ENCODE measurements at regions not wholly inside any gene's neighbourhood (a gene's known extent, or its start where the extent isn't known, plus 50 kb on each side); places are given as distances from the start of the nearest gene placed in this dataset.
A peak's percentile ranks its signal among the peaks of the same experiment; 100 is the strongest.
"Not testable (repeated sequence)": the region's sequence is repeated elsewhere in the genome, so short reads cannot be mapped to it uniquely, and the experiment has no call there.

- not testable (repeated sequence) for DNase-seq (ENCODE audit: low spot score)
These were observed 180.7 kb upstream of the TMEM196 start for GRCh38 chr7:19954166-19954565.

GRCh38 chr7:19953411-19953810, 180.0 kb upstream of the TMEM196 start:
- not testable (repeated sequence) for DNase-seq (ENCODE audit: low spot score)

- DNase-seq (ENCODE audit: low spot score) = no peak
These were observed 174.7 kb upstream of the TMEM196 start for GRCh38 chr7:19948160-19948559.

- DNase-seq (ENCODE audit: low spot score) = no peak
These were observed 171.1 kb upstream of the TMEM196 start for GRCh38 chr7:19944363-19945120.

GRCh38 chr7:19939746-19940145, 166.3 kb upstream of the TMEM196 start:
- DNase-seq (ENCODE audit: low spot score) = no peak

GRCh38 chr7:19932549-19933249, 159.3 kb upstream of the TMEM196 start:
- DNase-seq (ENCODE audit: low spot score) = no peak

- DNase-seq (ENCODE audit: low spot score) = no peak
These were observed 157.4 kb upstream of the TMEM196 start for GRCh38 chr7:19930851-19931250.

- DNase-seq (ENCODE audit: low spot score) = no peak
These were observed 156.6 kb upstream of the TMEM196 start for GRCh38 chr7:19930051-19930450.

- DNase-seq (ENCODE audit: low spot score) = no peak
These were observed 154.8 kb upstream of the TMEM196 start for GRCh38 chr7:19928247-19928646.

- DNase-seq (ENCODE audit: low spot score) = no peak
These were observed 147.3 kb upstream of the TMEM196 start for GRCh38 chr7:19920705-19921104.

- no peak for DNase-seq (ENCODE audit: low spot score)
These were observed 146.7 kb upstream of the TMEM196 start for GRCh38 chr7:19920166-19920565.

GRCh38 chr7:19919261-19920095, 146.1 kb upstream of the TMEM196 start:
- no peak for DNase-seq (ENCODE audit: low spot score)

- peak; percentile 1 for DNase-seq (ENCODE audit: low spot score)
These were observed 142.6 kb upstream of the TMEM196 start for GRCh38 chr7:19916046-19916445.

- DNase-seq (ENCODE audit: low spot score) = no peak
These were observed 142.2 kb upstream of the TMEM196 start for GRCh38 chr7:19915596-19915995.

- no peak for DNase-seq (ENCODE audit: low spot score)
These were observed 141.4 kb upstream of the TMEM196 start for GRCh38 chr7:19914866-19915265.

GRCh38 chr7:19900118-19900517, 126.7 kb upstream of the TMEM196 start:
- DNase-seq (ENCODE audit: low spot score) = no peak

GRCh38 chr7:19899529-19899928, 126.1 kb upstream of the TMEM196 start:
- no peak for DNase-seq (ENCODE audit: low spot score)

GRCh38 chr7:19882893-19883292, 109.5 kb upstream of the TMEM196 start:
- DNase-seq (ENCODE audit: low spot score) = not testable (repeated sequence)

GRCh38 chr7:19872094-19872493, 98.7 kb upstream of the TMEM196 start:
- no peak for DNase-seq (ENCODE audit: low spot score)

- DNase-seq (ENCODE audit: low spot score) = no peak
These were observed 97.7 kb upstream of the TMEM196 start for GRCh38 chr7:19871102-19871501.

- no peak for DNase-seq (ENCODE audit: low spot score)
These were observed 96.6 kb upstream of the TMEM196 start for GRCh38 chr7:19869979-19870378.

- DNase-seq (ENCODE audit: low spot score) = no peak
These were observed 79.9 kb upstream of the TMEM196 start for GRCh38 chr7:19853261-19853832.
